HCT116 (cell line): ENCODE measurements at regions not wholly inside any gene's neighbourhood (a gene's known extent, or its start where the extent isn't known, plus 50 kb on each side); places are given as distances from the start of the nearest gene placed in this dataset.

ENCODE experiments used
- EZH2 ChIP-seq: fragments of 200-600 bp; sonication (generic); IDR thresholded peaks from 2 replicates; pipeline ENCODE4 v1.6.1; 2017; ENCODE audit warnings: antibody characterized with exemption, mixed run types
- JUND ChIP-seq: IDR thresholded peaks from 2 replicates; pipeline ENCODE4 v1.6.1; 2012
- RAD21 ChIP-seq: IDR thresholded peaks from 2 replicates; pipeline ENCODE4 v1.6.1; 2012; ENCODE audit warnings: low read depth, mild to moderate bottlenecking
- REST ChIP-seq: IDR thresholded peaks from 2 replicates; pipeline ENCODE4 v1.6.1; 2012; ENCODE audit warnings: low read depth
- TF ChIP-seq, protein P1 (sequence below), 3 experiments: fragments of 200-600 bp in 1 of 3; sonication (generic) in 1 of 3; IDR thresholded peaks in 2 of 3; conservative IDR thresholded peaks in 1 of 3; 2 replicates each; pipeline ENCODE4 v1.5.1; 2012 to 2017; ENCODE audit warnings: low read depth in 2 of 3, low read length in 2 of 3, antibody characterized with exemption in 1 of 3, borderline replicate concordance in 1 of 3, control low read depth in 1 of 3, mild to moderate bottlenecking in 1 of 3, mixed read lengths in 1 of 3, mixed run types in 1 of 3, moderate library complexity in 1 of 3; ENCODE audit not compliant: insufficient read depth in 1 of 3
- TF ChIP-seq, protein P2 (sequence below): IDR thresholded peaks from 2 replicates; pipeline ENCODE4 v1.6.1; 2012

GRCh38 chr13:93101226-93101734 lies 125.3 kb upstream of the GPC6 start:
- TF ChIP-seq, protein P1, sequence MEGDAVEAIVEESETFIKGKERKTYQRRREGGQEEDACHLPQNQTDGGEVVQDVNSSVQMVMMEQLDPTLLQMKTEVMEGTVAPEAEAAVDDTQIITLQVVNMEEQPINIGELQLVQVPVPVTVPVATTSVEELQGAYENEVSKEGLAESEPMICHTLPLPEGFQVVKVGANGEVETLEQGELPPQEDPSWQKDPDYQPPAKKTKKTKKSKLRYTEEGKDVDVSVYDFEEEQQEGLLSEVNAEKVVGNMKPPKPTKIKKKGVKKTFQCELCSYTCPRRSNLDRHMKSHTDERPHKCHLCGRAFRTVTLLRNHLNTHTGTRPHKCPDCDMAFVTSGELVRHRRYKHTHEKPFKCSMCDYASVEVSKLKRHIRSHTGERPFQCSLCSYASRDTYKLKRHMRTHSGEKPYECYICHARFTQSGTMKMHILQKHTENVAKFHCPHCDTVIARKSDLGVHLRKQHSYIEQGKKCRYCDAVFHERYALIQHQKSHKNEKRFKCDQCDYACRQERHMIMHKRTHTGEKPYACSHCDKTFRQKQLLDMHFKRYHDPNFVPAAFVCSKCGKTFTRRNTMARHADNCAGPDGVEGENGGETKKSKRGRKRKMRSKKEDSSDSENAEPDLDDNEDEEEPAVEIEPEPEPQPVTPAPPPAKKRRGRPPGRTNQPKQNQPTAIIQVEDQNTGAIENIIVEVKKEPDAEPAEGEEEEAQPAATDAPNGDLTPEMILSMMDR (IDR thresholded peaks at IDR 0.05 in 2 of 3, conservative IDR thresholded peaks at IDR 0.05 in 1 of 3; ENCODE audit: borderline replicate concordance in 1 of 3, insufficient read depth in 1 of 3, low read depth in 2 of 3, low read length in 2 of 3), result no peak
- TF ChIP-seq, protein P2, sequence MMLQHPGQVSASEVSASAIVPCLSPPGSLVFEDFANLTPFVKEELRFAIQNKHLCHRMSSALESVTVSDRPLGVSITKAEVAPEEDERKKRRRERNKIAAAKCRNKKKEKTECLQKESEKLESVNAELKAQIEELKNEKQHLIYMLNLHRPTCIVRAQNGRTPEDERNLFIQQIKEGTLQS, result no peak
- TF ChIP-seq EZH2 (no peak), REST (no peak), JUND (no peak), RAD21 (no peak)
